T-helper 17 cell (primary cell): ENCODE measurements at regions not wholly inside any gene's neighbourhood (a gene's known extent, or its start where the extent isn't known, plus 50 kb on each side); places are given as distances from the start of the nearest gene placed in this dataset.

Experiments
- ATAC-seq: fragments of 150-1000 bp; cut with Tn5 transposase; 2 replicates; pipeline ENCODE4 v1.10.0; 2021; ENCODE audit warnings: mild to moderate bottlenecking, moderate library complexity
- DNase-seq, 3 donors: peaks; one replicate each; pipeline versions ENCODE4 v3.0.0 to v3.0.0-alpha.2; 2020 to 2021
- H3K9me3 ChIP-seq: one replicate; pipeline ENCODE4 v1.7.0; 2013; ENCODE audit warnings: low read length, mild to moderate bottlenecking; ENCODE audit not compliant: control insufficient read depth, poor library complexity, severe bottlenecking
- H3K27ac Mint-ChIP-seq: one replicate; pipeline ENCODE4 v1.8.0; 2022; ENCODE audit warnings: mild to moderate bottlenecking, moderate library complexity, mixed read lengths
- H3K27me3 Mint-ChIP-seq: one replicate; pipeline ENCODE4 v1.8.0; 2022; ENCODE audit warnings: mixed read lengths
- H3K36me3 Mint-ChIP-seq: one replicate; pipeline ENCODE4 v1.8.0; 2022; ENCODE audit warnings: low read depth, mixed read lengths
- H3K4me1 Mint-ChIP-seq: one replicate; pipeline ENCODE4 v1.8.0; 2022; ENCODE audit warnings: mild to moderate bottlenecking, mixed read lengths
- H3K4me3 Mint-ChIP-seq: one replicate; pipeline ENCODE4 v1.8.0; 2022; ENCODE audit warnings: mild to moderate bottlenecking, moderate library complexity, mixed read lengths

- no peak overlapping the region for H3K27ac Mint-ChIP-seq
- H3K27me3 Mint-ChIP-seq = peaks cover 10% of the 10 kb centered on the region
- no peak for ATAC-seq
- H3K4me3 Mint-ChIP-seq = no peak overlapping the region
- H3K36me3 Mint-ChIP-seq = no peaks in the 10 kb centered on the region
- H3K9me3 ChIP-seq = no peaks in the 10 kb centered on the region
- no peaks in the 10 kb centered on the region for H3K4me1 Mint-ChIP-seq
- DNase-seq = no peak
Measured at GRCh38 chr18:60147323-60147722, 225.3 kb downstream of the MC4R start.

GRCh38 chr18:60146220-60146960 lies 226.2 kb downstream of the MC4R start:
- no peaks in the 10 kb centered on the region for H3K4me1 Mint-ChIP-seq
- H3K27ac Mint-ChIP-seq = no peak overlapping the region
- peaks cover 10% of the 10 kb centered on the region for H3K27me3 Mint-ChIP-seq
- ATAC-seq (no peak), DNase-seq (no peak)
- H3K4me3 Mint-ChIP-seq = no peak overlapping the region
- no peaks in the 10 kb centered on the region for H3K9me3 ChIP-seq
- no peaks in the 10 kb centered on the region for H3K36me3 Mint-ChIP-seq

- no peaks in the 10 kb centered on the region for H3K4me1 Mint-ChIP-seq
- H3K36me3 Mint-ChIP-seq = no peaks in the 10 kb centered on the region
- DNase-seq = no peak
- no peak overlapping the region for H3K27ac Mint-ChIP-seq
- H3K9me3 ChIP-seq = no peaks in the 10 kb centered on the region
- H3K27me3 Mint-ChIP-seq = peaks cover 10% of the 10 kb centered on the region
- no peak for ATAC-seq
- no peak overlapping the region for H3K4me3 Mint-ChIP-seq
Measured at GRCh38 chr18:60145776-60146175, 226.8 kb downstream of the MC4R start.

GRCh38 chr18:60134806-60135205 lies 235.0 kb downstream of the PMAIP1 start:
- no peak for ATAC-seq

GRCh38 chr18:60130284-60130683 lies 230.5 kb downstream of the PMAIP1 start:
- ATAC-seq (no peak), DNase-seq (no peak)
- Mint-ChIP-seq H3K4me3 (no peak overlapping the region), H3K27me3 (no peaks in the 10 kb centered on the region), H3K4me1 (no peaks in the 10 kb centered on the region), H3K27ac (no peak overlapping the region), H3K36me3 (no peaks in the 10 kb centered on the region)
- no peaks in the 10 kb centered on the region for H3K9me3 ChIP-seq

More at GRCh38 chr18:60134806-60135205, 235.0 kb downstream of the PMAIP1 start:
- H3K4me1 Mint-ChIP-seq = no peaks in the 10 kb centered on the region
- no peak for DNase-seq
- no peaks in the 10 kb centered on the region for H3K27me3 Mint-ChIP-seq
- H3K36me3 Mint-ChIP-seq = no peaks in the 10 kb centered on the region
- H3K4me3 Mint-ChIP-seq = no peak overlapping the region
- H3K9me3 ChIP-seq = no peaks in the 10 kb centered on the region
- no peak overlapping the region for H3K27ac Mint-ChIP-seq

- no peaks in the 10 kb centered on the region for H3K36me3 Mint-ChIP-seq
- no peaks in the 10 kb centered on the region for H3K9me3 ChIP-seq
- no peak for DNase-seq
- ATAC-seq = no peak
- no peak overlapping the region for H3K4me3 Mint-ChIP-seq
- no peak overlapping the region for H3K27ac Mint-ChIP-seq
- H3K4me1 Mint-ChIP-seq = no peaks in the 10 kb centered on the region
- no peaks in the 10 kb centered on the region for H3K27me3 Mint-ChIP-seq
Measured at GRCh38 chr18:60123031-60123430, 223.2 kb downstream of the PMAIP1 start.

GRCh38 chr18:60122339-60122738 lies 222.5 kb downstream of the PMAIP1 start:
- H3K4me3 Mint-ChIP-seq = no peak overlapping the region
- ATAC-seq (no peak), DNase-seq (no peak)
- no peaks in the 10 kb centered on the region for H3K27me3 Mint-ChIP-seq
- H3K27ac Mint-ChIP-seq = no peak overlapping the region
- H3K9me3 ChIP-seq = no peaks in the 10 kb centered on the region
- no peaks in the 10 kb centered on the region for H3K4me1 Mint-ChIP-seq
- H3K36me3 Mint-ChIP-seq = no peaks in the 10 kb centered on the region

GRCh38 chr18:60120231-60120750 lies 220.5 kb downstream of the PMAIP1 start:
- DNase-seq = no peak
- no peaks in the 10 kb centered on the region for H3K4me1 Mint-ChIP-seq
- ATAC-seq = no peak

GRCh38 chr18:60117321-60117720 lies 217.5 kb downstream of the PMAIP1 start:
- no peak for ATAC-seq
- Mint-ChIP-seq H3K36me3 (no peaks in the 10 kb centered on the region), H3K27me3 (no peaks in the 10 kb centered on the region), H3K4me1 (no peaks in the 10 kb centered on the region), H3K27ac (no peak overlapping the region), H3K4me3 (no peak overlapping the region)
- no peaks in the 10 kb centered on the region for H3K9me3 ChIP-seq
- no peak for DNase-seq

More at GRCh38 chr18:60120231-60120750, 220.5 kb downstream of the PMAIP1 start:
- no peaks in the 10 kb centered on the region for H3K36me3 Mint-ChIP-seq
- H3K27me3 Mint-ChIP-seq = no peaks in the 10 kb centered on the region
- H3K27ac Mint-ChIP-seq = no peak overlapping the region
- no peak overlapping the region for H3K4me3 Mint-ChIP-seq
- H3K9me3 ChIP-seq = no peaks in the 10 kb centered on the region

GRCh38 chr18:60113396-60113795 lies 213.6 kb downstream of the PMAIP1 start:
- H3K4me1 Mint-ChIP-seq = no peaks in the 10 kb centered on the region
- H3K27me3 Mint-ChIP-seq = no peaks in the 10 kb centered on the region
- H3K36me3 Mint-ChIP-seq = no peaks in the 10 kb centered on the region
- no peak overlapping the region for H3K4me3 Mint-ChIP-seq
- ATAC-seq = no peak
- H3K27ac Mint-ChIP-seq = no peak overlapping the region
- no peak for DNase-seq
- H3K9me3 ChIP-seq = no peaks in the 10 kb centered on the region

- no peaks in the 10 kb centered on the region for H3K9me3 ChIP-seq
- ATAC-seq (no peak), DNase-seq (no peak)
- no peak overlapping the region for H3K27ac Mint-ChIP-seq
- H3K36me3 Mint-ChIP-seq = no peaks in the 10 kb centered on the region
- H3K4me3 Mint-ChIP-seq = no peak overlapping the region
- no peaks in the 10 kb centered on the region for H3K27me3 Mint-ChIP-seq
- no peaks in the 10 kb centered on the region for H3K4me1 Mint-ChIP-seq
Measured at GRCh38 chr18:60112369-60112768, 212.6 kb downstream of the PMAIP1 start.

GRCh38 chr18:60111525-60111924 lies 211.7 kb downstream of the PMAIP1 start:
- H3K4me1 Mint-ChIP-seq = no peaks in the 10 kb centered on the region
- ATAC-seq (no peak), DNase-seq (no peak)
- H3K4me3 Mint-ChIP-seq = no peak overlapping the region
- H3K36me3 Mint-ChIP-seq = no peaks in the 10 kb centered on the region
- no peaks in the 10 kb centered on the region for H3K27me3 Mint-ChIP-seq
- H3K27ac Mint-ChIP-seq = no peak overlapping the region
- H3K9me3 ChIP-seq = no peaks in the 10 kb centered on the region

- Mint-ChIP-seq H3K27me3 (no peaks in the 10 kb centered on the region), H3K27ac (no peak overlapping the region), H3K36me3 (no peaks in the 10 kb centered on the region), H3K4me1 (no peaks in the 10 kb centered on the region), H3K4me3 (no peak overlapping the region)
- ATAC-seq = no peak
- DNase-seq = no peak
- H3K9me3 ChIP-seq = no peaks in the 10 kb centered on the region
Measured at GRCh38 chr18:60110836-60111235, 211.0 kb downstream of the PMAIP1 start.

GRCh38 chr18:60100778-60101177 lies 201.0 kb downstream of the PMAIP1 start:
- Mint-ChIP-seq H3K36me3 (no peaks in the 10 kb centered on the region), H3K4me3 (no peak overlapping the region), H3K27me3 (no peaks in the 10 kb centered on the region), H3K27ac (no peak overlapping the region), H3K4me1 (peaks cover 2% of the 10 kb centered on the region)
- ATAC-seq (no peak), DNase-seq (no peak)
- H3K9me3 ChIP-seq = no peaks in the 10 kb centered on the region
